Testis (tissue), 2 donors: ENCODE measurements at regions not wholly inside any gene's neighbourhood (a gene's known extent, or its start where the extent isn't known, plus 50 kb on each side); places are given as distances from the start of the nearest gene placed in this dataset.

ENCODE experiments used
- DNase-seq: peaks from one replicate; pipeline ENCODE4 v3.0.0-alpha.2; 2019
- H3K27ac ChIP-seq, 2 donors: fragments of 200-600 bp; sonication (generic); one replicate each; pipeline ENCODE4 v1.5.1; 2019
- H3K27me3 ChIP-seq: fragments of 200-600 bp; sonication (generic); one replicate; pipeline ENCODE4 v1.5.1; 2019
- H3K36me3 ChIP-seq: fragments of 200-600 bp; sonication (generic); one replicate; pipeline ENCODE4 v1.5.1; 2017; ENCODE audit warnings: low read depth; ENCODE audit errors: missing control alignments
- H3K4me1 ChIP-seq: fragments of 200-600 bp; sonication (generic); one replicate; pipeline ENCODE4 v1.5.1; 2019
- H3K4me3 ChIP-seq, 2 donors: fragments of 200-600 bp; sonication (generic); one replicate each; pipeline ENCODE4 v1.5.1; 2017 to 2019
- H3K9me3 ChIP-seq: fragments of 200-600 bp; sonication (generic); one replicate; pipeline ENCODE4 v1.5.1; 2017
- CTCF ChIP-seq, 3 experiments: fragments of 450-650 bp in 2 of 3; fragments of 200-600 bp in 1 of 3; sonication (generic) in 1 of 3; IDR thresholded peaks; one replicate each; pipeline ENCODE4 v1.5.1; 2016 to 2019; ENCODE audit warnings: antibody characterized with exemption in 3 of 3, mild to moderate bottlenecking in 2 of 3, moderate library complexity in 1 of 3
- POLR2A ChIP-seq: fragments of 450-650 bp; IDR thresholded peaks from one replicate; pipeline ENCODE4 v1.6.1; 2017; ENCODE audit warnings: antibody characterized with exemption, mild to moderate bottlenecking, moderate library complexity
- WGBS, 2 donors: methylation state at CpG; one replicate each; pipeline ENCODE4 v1.1.5; 2018; 5-methylcytosine and 5-hydroxymethylcytosine counted together
- intact Hi-C: fragments of 100-400 bp; cut with DNase I; formaldehyde crosslinking; loops from one replicate; pipeline ENCODE4 v1.15.1; 2023; ENCODE audit warnings: low total_unique reads

GRCh38 chr21:35460441-35460840 is 411.3 kb upstream of the RUNX1 start:
- no peaks in the 10 kb centered on the region for H3K27me3 ChIP-seq
- H3K36me3 ChIP-seq, result no peaks in the 10 kb centered on the region
- no peak overlapping the region for H3K4me3 ChIP-seq
- no peak for TF ChIP-seq POLR2A
- TF ChIP-seq CTCF (IDR thresholded peaks at IDR 0.05), result no peak
- no peak for DNase-seq
- intact Hi-C loops, result no loop called here
- no peaks in the 10 kb centered on the region for H3K4me1 ChIP-seq
- WGBS, 2 donors, result 90% methylated on average over 9 of the region's 9 CpGs
- H3K27ac ChIP-seq, result no peak overlapping the region
- no peaks in the 10 kb centered on the region for H3K9me3 ChIP-seq

- DNase-seq, result no peak
- 85 to 96% methylated on average over 5 of the region's 5 CpGs for WGBS, 2 donors
- Histone ChIP-seq H3K36me3 (no peaks in the 10 kb centered on the region), H3K4me3 (no peak overlapping the region), H3K4me1 (no peaks in the 10 kb centered on the region), H3K27ac (no peak overlapping the region), H3K27me3 (no peaks in the 10 kb centered on the region), H3K9me3 (no peaks in the 10 kb centered on the region)
- TF ChIP-seq CTCF (IDR thresholded peaks at IDR 0.05), result no peak
- no peak for TF ChIP-seq POLR2A
- intact Hi-C loops, result no loop called here
Observed at GRCh38 chr21:35458405-35458804, 409.3 kb upstream of the RUNX1 start.

GRCh38 chr21:35457097-35457804 is 408.1 kb upstream of the RUNX1 start:
- H3K27me3 ChIP-seq, result no peaks in the 10 kb centered on the region
- WGBS, 2 donors, result 87 to 91% methylated on average over 8 of the region's 8 CpGs
- no peak for TF ChIP-seq POLR2A
- no peak for TF ChIP-seq CTCF (IDR thresholded peaks at IDR 0.05)
- no peaks in the 10 kb centered on the region for H3K36me3 ChIP-seq
- H3K4me3 ChIP-seq, result no peak overlapping the region
- no peaks in the 10 kb centered on the region for H3K9me3 ChIP-seq
- H3K4me1 ChIP-seq, result no peaks in the 10 kb centered on the region
- H3K27ac ChIP-seq, result no peak overlapping the region
- no peak for DNase-seq
- intact Hi-C loops, result no loop called here

GRCh38 chr21:35451276-35451675 is 402.2 kb upstream of the RUNX1 start:
- DNase-seq, result no peak
- intact Hi-C loops, result no loop called here
- H3K9me3 ChIP-seq, result no peaks in the 10 kb centered on the region
- no peaks in the 10 kb centered on the region for H3K27me3 ChIP-seq
- no peak overlapping the region for H3K4me3 ChIP-seq
- no peak for TF ChIP-seq CTCF (IDR thresholded peaks at IDR 0.05)
- TF ChIP-seq POLR2A, result no peak
- no peaks in the 10 kb centered on the region for H3K36me3 ChIP-seq
- H3K27ac ChIP-seq, result no peak overlapping the region
- WGBS, 2 donors, result 88 to 91% methylated on average over 1 of the region's 1 CpG
- peaks cover 6% of the 10 kb centered on the region for H3K4me1 ChIP-seq

GRCh38 chr21:35450830-35451229 is 401.7 kb upstream of the RUNX1 start:
- no peaks in the 10 kb centered on the region for H3K9me3 ChIP-seq
- H3K27me3 ChIP-seq, result no peaks in the 10 kb centered on the region
- WGBS, 2 donors, result 95 to 98% methylated on average over 4 of the region's 4 CpGs
- H3K4me1 ChIP-seq, result peaks cover 6% of the 10 kb centered on the region
- TF ChIP-seq POLR2A, result no peak
- TF ChIP-seq CTCF (IDR thresholded peaks at IDR 0.05), result no peak
- no peak overlapping the region for H3K4me3 ChIP-seq
- intact Hi-C loops, result no loop called here
- H3K27ac ChIP-seq, result no peak overlapping the region
- no peak for DNase-seq
- H3K36me3 ChIP-seq, result no peaks in the 10 kb centered on the region
